ENCODE measurements at regions not wholly inside any gene's neighbourhood (a gene's known extent, or its start where the extent isn't known, plus 50 kb on each side); places are given as distances from the start of the nearest gene placed in this dataset.

DNA sequence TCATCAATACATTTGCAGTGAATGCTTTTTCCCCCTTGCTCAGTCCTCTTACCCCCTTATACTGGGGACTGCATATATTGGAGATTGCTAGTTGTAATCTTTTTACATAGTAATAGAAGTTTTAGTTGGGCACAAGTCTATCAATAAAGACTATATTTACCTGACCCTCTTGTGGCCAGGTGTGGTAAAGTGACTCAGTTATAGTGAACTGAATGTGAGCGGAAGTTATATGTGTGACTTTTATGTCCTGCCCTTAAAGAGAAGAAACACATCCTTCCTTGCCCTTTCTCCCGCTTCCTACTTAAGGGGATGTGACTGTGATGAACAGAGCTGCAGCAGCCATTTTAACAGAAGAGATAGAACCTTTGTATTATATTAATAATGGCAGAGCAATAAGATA, 362.0 kb downstream of the METTL15 start:
- TF ChIP-seq POLR2AphosphoS5 (IDR thresholded peaks at IDR 0.05; ENCODE audit: borderline replicate concordance, low read depth, low read length) (no peak), EZH2 (IDR thresholded peaks at IDR 0.05) (no peak)
